HG03135 (cell line): ENCODE measurements at regions not wholly inside any gene's neighbourhood (a gene's known extent, or its start where the extent isn't known, plus 50 kb on each side); places are given as distances from the start of the nearest gene placed in this dataset.
A peak's percentile ranks its signal among the peaks of the same experiment; 100 is the strongest.
"Not testable (repeated sequence)": the region's sequence is repeated elsewhere in the genome, so short reads cannot be mapped to it uniquely, and the experiment has no call there.

Experiments
- ATAC-seq: cut with Tn5 transposase; IDR thresholded peaks from one replicate; pipeline ENCODE4 v1.9.1; 2021; ENCODE audit warnings: mild to moderate bottlenecking, moderate library complexity; ENCODE audit not compliant: unreplicated experiment

DNA sequence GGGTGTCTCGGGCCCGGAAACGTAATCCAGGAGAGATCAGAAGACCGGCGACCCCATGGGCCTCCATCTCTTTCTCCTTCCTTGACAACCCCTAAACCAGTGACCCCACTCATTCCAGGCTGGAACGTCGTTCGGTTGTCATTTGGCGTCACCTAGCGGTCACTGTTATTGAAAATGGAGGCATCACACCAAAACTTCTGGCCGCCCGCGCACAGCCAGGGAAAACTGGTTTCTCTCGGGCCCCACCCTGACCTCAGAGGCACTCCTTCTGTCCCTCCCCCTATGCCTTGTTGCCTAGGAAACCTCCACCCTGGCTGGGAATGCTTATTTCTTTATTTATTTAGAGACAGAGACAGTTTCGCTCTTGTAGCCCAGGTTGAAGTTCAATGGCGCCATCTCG, 2327.3 kb upstream of the TPTE start:
- ATAC-seq = not testable (repeated sequence)

DNA sequence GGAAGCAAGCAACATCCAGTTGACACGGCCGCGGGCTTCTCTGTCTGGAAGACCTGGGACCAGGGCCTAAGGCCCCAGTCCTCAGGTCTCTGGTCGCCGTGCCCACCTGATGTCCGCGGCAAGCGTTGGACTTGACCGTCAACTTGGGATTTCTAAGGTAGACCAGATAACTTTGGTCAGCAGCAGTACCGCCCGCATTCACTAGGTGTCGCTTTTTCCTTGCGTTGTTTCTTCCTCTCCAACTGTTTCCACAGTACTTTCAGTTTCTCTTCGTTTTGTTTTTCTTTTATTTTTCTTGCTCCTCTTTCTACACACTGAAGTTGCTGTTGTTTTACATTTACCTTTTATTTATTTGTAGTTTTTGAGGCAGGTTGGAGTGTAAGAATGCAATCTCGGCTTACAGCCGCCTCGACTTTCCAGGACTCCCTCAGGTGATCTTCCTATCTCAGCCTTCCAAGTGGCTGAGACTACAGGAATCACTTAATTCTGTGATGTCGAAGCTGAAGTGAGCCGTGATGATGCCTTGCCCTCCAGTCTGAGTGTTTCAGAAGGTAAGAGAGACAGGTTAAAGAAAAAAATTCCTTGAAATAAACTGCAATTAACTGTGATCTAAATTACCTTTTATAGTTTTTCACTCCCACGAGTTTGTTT, 2323.9 kb upstream of the TPTE start:
- ATAC-seq = peak; percentile 51

DNA sequence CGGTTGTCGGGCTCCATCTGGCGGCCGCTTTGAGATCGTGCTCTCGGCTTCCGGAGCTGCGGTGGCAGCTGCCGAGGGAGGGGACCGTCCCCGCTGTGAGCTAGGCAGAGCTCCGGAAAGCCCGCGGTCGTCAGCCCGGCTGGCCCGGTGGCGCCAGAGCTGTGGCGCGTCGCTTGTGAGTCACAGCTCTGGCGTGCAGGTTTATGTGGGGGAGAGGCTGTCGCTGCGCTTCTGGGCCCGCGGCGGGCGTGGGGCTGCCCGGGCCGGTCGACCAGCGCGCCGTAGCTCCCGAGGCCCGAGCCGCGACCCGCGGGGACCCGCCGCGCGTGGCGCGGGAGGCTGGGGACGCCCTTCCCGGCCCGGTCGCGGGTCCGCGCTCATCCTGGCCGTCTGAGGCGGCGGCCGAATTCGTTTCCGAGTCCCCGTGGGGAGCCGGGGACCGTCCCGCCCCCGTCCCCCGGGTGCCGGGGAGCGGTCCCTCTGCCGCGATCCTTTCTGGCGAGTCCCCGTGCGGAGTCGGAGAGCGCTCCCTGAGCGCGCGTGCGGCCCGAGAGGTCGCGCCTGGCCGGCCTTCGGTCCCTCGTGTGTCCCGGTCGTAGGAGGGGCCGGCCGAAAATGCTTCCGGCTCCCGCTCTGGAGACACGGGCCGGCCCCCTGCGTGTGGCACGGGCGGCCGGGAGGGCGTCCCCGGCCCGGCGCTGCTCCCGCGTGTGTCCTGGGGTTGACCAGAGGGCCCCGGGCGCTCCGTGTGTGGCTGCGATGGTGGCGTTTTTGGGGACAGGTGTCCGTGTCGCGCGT, 2316.1 kb upstream of the TPTE start:
- not testable (repeated sequence) for ATAC-seq

DNA sequence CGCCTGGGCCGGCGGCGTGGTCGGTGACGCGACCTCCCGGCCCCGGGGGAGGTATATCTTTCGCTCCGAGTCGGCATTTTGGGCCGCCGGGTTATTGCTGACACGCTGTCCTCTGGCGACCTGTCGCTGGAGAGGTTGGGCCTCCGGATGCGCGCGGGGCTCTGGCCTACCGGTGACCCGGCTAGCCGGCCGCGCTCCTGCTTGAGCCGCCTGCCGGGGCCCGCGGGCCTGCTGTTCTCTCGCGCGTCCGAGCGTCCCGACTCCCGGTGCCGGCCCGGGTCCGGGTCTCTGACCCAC, 2315.5 kb upstream of the TPTE start:
- not testable (repeated sequence) for ATAC-seq

DNA sequence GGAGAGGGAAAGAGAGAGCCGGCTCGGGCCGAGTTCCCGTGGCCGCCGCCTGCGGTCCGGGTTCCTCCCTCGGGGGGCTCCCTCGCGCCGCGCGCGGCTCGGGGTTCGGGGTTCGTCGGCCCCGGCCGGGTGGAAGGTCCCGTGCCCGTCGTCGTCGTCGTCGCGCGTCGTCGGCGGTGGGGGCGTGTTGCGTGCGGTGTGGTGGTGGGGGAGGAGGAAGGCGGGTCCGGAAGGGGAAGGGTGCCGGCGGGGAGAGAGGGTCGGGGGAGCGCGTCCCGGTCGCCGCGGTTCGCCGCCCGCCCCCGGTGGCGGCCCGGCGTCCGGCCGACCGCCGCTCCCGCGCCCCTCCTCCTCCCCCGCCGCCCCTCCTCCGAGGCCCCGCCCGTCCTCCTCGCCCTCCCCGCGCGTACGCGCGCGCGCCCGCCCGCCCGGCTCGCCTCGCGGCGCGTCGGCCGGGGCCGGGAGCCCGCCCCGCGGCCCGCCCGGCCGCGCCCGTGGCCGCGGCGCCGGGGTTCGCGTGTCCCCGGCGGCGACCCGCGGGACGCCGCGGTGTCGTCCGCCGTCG, 2308.3 kb upstream of the TPTE start:
- peak; percentile 75 for ATAC-seq

DNA sequence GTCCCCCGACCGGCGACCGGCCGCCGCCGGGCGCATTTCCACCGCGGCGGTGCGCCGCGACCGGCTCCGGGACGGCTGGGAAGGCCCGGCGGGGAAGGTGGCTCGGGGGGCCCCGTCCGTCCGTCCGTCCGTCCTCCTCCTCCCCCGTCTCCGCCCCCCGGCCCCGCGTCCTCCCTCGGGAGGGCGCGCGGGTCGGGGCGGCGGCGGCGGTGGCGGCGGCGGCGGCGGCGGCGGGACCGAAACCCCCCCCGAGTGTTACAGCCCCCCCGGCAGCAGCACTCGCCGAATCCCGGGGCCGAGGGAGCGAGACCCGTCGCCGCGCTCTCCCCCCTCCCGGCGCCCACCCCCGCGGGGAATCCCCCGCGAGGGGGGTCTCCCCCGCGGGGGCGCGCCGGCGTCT, 2306.8 kb upstream of the TPTE start:
- ATAC-seq = not testable (repeated sequence)

DNA sequence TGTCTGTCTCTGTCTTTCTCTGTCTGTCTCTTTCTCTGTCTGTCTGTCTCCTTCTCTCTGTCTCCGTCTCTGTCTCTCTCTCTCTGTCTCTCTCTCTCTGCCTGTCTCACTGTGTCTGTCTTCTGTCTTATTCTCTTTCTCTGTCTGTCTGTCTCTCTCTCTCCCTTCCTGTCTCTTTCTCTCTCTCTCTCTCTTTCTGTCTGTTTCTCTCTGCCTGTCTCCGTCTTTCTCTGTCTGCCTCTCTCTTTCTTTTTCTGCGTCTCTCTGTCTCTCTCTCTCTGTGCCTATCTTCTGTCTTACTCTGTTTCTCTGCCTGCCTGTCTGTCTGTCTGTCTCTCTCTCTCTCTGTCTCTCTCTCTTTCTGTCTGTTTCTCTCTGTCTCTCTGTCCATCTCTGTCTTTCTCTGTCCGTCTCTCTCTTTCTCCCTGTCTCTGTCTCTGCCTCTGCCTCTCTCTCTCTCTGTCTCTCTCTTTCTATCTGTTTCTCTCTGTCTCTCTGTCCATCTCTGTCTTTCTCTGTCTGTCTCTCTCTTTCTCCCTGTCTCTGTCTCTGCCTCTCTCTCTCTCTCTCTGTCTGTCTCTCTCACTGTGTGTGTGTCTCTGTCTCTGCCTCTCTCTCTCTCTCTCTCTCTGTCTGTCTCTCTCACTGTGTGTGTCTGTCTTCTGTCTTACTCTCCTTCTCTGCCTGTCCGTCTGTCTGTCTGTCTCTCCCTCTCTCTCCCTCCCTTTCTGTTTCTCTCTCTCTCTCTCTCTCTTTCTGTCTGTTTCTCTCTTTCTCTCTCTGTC, 2291.8 kb upstream of the TPTE start:
- peak; percentile 22 for ATAC-seq

DNA sequence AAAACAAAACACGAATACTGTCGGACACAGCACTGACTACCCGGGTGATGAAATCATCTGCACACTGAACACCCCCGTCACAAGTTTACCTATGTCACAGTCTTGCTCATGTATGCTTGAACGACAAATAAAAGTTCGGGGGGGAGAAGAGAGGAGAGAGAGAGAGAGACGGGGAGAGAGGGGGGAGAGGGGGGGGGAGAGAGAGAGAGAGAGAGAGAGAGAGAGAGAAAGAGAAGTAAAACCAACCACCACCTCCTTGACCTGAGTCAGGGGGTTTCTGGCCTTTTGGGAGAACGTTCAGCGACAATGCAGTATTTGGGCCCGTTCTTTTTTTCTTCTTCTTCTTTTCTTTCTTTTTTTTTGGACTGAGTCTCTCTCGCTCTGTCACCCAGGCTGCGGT, 2290.1 kb upstream of the TPTE start:
- not testable (repeated sequence) for ATAC-seq

DNA sequence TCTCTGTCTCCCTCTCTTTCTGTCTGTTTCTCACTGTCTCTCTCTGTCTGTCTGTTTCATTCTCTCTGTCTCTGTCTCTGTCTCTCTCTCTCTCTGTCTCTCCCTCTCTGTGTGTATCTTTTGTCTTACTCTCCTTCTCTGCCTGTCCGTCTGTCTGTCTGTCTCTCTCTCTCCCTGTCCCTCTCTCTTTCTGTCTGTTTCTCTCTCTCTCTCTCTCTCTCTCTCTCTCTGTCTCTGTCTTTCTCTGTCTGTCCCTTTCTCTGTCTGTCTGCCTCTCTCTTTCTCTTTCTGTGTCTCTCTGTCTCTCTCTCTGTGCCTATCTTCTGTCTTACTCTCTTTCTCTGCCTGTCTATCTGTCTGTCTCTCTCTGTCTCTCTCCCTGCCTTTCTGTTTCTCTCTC, 2288.4 kb upstream of the TPTE start:
- not testable (repeated sequence) for ATAC-seq

DNA sequence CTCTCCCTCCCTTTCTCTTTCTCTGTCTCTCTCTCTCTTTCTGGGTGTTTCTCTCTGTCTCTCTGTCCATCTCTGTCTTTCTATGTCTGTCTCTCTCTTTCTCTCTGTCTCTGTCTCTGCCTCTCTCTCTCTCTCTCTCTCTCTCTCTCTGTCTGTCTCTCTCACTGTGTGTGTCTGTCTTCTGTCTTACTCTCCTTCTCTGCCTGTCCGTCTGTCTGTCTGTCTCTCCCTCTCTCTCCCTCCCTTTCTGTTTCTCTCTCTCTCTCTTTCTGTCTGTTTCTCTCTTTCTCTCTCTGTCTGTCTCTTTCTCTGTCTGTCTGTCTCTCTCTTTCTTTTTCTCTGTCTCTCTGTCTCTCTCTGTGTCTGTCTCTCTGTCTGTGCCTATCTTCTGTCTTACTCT, 2287.3 kb upstream of the TPTE start:
- not testable (repeated sequence) for ATAC-seq

DNA sequence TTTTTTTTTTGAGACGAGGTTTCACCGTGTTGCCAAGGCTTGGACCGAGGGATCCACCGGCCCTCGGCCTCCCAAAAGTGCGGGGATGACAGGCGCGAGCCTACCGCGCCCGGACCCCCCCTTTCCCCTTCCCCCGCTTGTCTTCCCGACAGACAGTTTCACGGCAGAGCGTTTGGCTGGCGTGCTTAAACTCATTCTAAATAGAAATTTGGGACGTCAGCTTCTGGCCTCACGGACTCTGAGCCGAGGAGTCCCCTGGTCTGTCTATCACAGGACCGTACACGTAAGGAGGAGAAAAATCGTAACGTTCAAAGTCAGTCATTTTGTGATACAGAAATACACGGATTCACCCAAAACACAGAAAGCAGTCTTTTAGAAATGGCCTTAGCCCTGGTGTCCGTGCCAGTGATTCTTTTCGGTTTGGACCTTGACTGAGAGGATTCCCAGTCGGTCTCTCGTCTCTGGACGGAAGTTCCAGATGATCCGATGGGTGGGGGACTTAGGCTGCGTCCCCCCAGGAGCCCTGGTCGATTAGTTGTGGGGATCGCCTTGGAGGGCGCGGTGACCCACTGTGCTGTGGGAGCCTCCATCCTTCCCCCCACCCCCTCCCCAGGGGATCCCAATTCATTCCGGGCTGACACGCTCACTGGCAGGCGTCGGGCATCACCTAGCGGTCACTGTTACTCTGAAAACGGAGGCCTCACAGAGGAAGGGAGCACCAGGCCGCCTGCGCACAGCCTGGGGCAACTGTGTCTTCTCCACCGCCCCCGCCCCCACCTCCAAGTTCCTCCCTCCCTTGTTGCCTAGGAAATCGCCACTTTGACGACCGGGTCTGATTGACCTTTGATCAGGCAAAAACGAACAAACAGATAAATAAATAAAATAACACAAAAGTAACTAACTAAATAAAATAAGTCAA, 2276.4 kb upstream of the TPTE start:
- peak; percentile 50 for ATAC-seq

DNA sequence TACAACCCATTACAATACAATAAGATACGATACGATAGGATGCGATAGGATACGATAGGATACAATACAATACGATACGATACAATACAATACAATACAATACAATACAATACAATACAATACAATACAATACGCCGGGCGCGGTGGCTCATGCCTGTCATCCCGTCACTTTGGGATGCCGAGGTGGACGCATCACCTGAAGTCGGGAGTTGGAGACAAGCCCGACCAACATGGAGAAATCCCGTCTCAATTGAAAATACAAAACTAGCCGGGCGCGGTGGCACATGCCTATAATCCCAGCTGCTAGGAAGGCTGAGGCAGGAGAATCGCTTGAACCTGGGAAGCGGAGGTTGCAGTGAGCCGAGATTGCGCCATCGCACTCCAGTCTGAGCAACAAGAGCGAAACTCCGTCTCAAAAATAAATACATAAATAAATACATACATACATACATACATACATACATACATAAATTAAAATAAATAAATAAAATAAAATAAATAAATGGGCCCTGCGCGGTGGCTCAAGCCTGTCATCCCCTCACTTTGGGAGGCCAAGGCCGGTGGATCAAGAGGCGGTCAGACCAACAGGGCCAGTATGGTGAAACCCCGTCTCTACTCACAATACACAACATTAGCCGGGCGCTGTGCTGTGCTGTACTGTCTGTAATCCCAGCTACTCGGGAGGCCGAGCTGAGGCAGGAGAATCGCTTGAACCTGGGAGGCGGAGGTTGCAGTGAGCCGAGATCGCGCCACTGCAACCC, 2275.6 kb upstream of the TPTE start:
- ATAC-seq = peak; percentile 72

DNA sequence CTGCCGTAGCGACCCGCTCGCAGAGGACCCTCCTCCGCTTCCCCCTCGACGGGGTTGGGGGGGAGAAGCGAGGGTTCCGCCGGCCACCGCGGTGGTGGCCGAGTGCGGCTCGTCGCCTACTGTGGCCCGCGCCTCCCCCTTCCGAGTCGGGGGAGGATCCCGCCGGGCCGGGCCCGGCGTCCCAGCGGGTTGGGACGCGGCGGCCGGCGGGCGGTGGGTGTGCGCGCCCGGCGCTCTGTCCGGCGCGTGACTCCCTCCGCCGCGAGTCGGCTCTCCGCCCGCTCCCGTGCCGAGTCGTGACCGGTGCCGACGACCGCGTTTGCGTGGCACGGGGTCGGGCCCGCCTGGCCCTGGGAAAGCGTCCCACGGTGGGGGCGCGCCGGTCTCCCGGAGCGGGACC, 2269.7 kb upstream of the TPTE start:
- ATAC-seq = not testable (repeated sequence)

DNA sequence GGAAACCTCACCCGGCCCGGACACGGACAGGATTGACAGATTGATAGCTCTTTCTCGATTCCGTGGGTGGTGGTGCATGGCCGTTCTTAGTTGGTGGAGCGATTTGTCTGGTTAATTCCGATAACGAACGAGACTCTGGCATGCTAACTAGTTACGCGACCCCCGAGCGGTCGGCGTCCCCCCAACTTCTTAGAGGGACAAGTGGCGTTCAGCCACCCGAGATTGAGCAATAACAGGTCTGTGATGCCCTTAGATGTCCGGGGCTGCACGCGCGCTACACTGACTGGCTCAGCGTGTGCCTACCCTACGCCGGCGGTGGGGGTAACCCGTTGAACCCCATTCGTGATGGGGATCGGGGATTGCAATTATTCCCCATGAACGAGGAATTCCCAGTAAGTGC, 2266.3 kb upstream of the TPTE start:
- not testable (repeated sequence) for ATAC-seq

DNA sequence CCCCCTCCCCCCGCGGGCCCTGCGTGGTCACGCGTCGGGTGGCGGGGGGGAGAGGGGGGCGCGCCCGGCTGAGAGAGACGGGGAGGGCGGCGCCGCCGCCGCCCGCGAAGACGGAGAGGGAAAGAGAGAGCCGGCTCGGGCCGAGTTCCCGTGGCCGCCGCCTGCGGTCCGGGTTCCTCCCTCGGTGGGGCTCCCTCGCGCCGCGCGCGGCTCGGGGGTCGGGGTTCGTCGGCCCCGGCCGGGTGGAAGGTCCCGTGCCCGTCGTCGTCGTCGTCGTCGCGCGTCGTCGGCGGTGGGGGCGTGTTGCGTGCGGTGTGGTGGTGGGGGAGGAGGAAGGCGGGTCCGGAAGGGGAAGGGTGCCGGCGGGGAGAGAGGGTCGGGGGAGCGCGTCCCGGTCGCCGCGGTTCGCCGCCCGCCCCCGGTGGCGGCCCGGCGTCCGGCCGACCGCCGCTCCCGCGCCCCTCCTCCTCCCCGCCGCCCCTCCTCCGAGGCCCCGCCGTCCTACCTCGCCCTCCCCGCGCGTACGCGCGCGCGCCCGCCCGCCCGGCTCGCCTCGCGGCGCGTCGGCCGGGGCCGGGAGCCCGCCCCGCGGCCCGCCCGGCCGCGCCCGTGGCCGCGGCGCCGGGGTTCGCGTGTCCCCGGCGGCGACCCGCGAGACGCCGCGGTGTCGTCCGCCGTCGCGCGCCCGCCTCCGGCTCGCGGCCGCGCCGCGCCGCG, 2264.1 kb upstream of the TPTE start:
- ATAC-seq = not testable (repeated sequence)

DNA sequence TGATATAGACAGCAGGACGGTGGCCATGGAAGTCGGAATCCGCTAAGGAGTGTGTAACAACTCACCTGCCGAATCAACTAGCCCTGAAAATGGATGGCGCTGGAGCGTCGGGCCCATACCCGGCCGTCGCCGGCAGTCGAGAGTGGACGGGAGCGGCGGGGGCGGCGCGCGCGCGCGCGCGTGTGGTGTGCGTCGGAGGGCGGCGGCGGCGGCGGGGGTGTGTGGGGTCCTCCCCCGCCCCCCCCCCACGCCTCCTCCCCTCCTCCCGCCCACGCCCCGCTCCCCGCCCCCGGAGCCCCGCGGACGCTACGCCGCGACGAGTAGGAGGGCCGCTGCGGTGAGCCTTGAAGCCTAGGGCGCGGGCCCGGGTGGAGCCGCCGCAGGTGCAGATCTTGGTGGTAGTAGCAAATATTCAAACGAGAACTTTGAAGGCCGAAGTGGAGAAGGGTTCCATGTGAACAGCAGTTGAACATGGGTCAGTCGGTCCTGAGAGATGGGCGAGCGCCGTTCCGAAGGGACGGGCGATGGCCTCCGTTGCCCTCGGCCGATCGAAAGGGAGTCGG, 2261.2 kb upstream of the TPTE start:
- ATAC-seq = not testable (repeated sequence)
